H1 (cell line): ENCODE measurements at regions not wholly inside any gene's neighbourhood (a gene's known extent, or its start where the extent isn't known, plus 50 kb on each side); places are given as distances from the start of the nearest gene placed in this dataset.

Experiments
- ATF3 ChIP-seq: IDR thresholded peaks from 2 replicates; pipeline ENCODE4 v1.6.1; 2011; ENCODE audit warnings: low read depth, mild to moderate bottlenecking, low read length; ENCODE audit not compliant: insufficient read depth
- BCL11A ChIP-seq, 2 experiments: IDR thresholded peaks; one replicate each; pipeline ENCODE4 v1.6.1; 2011; ENCODE audit warnings: low read depth in 2 of 2, low read length in 2 of 2, mild to moderate bottlenecking in 2 of 2
- EGR1 ChIP-seq: IDR thresholded peaks from 2 replicates; pipeline ENCODE4 v1.6.1; 2011; ENCODE audit warnings: low read depth, low read length, borderline replicate concordance
- KDM1A ChIP-seq: fragments of 200-600, 300-600 bp; sonication (generic); IDR thresholded peaks from 2 replicates; pipeline ENCODE4 v1.7.1; 2016; ENCODE audit warnings: mild to moderate bottlenecking, low read length, borderline replicate concordance
- KDM5A ChIP-seq: fragments of 200-600 bp; IDR thresholded peaks from 2 replicates; pipeline ENCODE4 v1.7.1; 2012; ENCODE audit warnings: mild to moderate bottlenecking, low read length, inconsistent platforms, mixed read lengths
- ZNF274 ChIP-seq: IDR thresholded peaks from 2 replicates; pipeline ENCODE4 v1.7.0; 2012; ENCODE audit warnings: low read length, borderline replicate concordance; ENCODE audit errors: extremely low read depth

- TF ChIP-seq EGR1 (no peak), BCL11A (IDR thresholded peaks at IDR 0.05; ENCODE audit: low read depth in 2 of 2, low read length in 2 of 2) (no peak), KDM1A (no peak), ATF3 (no peak), ZNF274 (no peak), KDM5A (no peak)
These were observed 78.5 kb downstream of the RPS6KA4 start (continued) for GRCh38 chr11:64437426-64437825.
